Peyer's patch (tissue), 4 donors: ENCODE measurements at regions not wholly inside any gene's neighbourhood (a gene's known extent, or its start where the extent isn't known, plus 50 kb on each side); places are given as distances from the start of the nearest gene placed in this dataset.
A peak's percentile ranks its signal among the peaks of the same experiment; 100 is the strongest.

Experiments used
- DNase-seq, 3 donors: peaks; one replicate each; pipeline ENCODE4 v3.0.0-alpha.2; 2017 to 2019
- H3K27ac ChIP-seq, 4 donors: fragments of 200-600 bp; sonication (generic); one replicate each; pipeline ENCODE4 v1.5.1; 2016 to 2019
- H3K27me3 ChIP-seq, 2 donors: fragments of 200-600 bp; sonication (generic); one replicate each; pipeline ENCODE4 v1.5.1; 2019
- H3K36me3 ChIP-seq, 3 donors: fragments of 200-600 bp; sonication (generic); one replicate each; pipeline ENCODE4 v1.5.1; 2016 to 2019
- H3K4me1 ChIP-seq, 4 donors: fragments of 200-600 bp; sonication (generic); one replicate each; pipeline ENCODE4 v1.5.1; 2016 to 2019
- H3K4me3 ChIP-seq, 4 donors: fragments of 200-600 bp; sonication (generic); 1 replicate in 3 of 4; 2 replicates in 1 of 4; pipeline ENCODE4 v1.5.1; 2016 to 2019; ENCODE audit warnings: mild to moderate bottlenecking in 1 of 4
- H3K9me3 ChIP-seq, 4 donors: fragments of 200-600 bp; sonication (generic); one replicate each; pipeline ENCODE4 v1.5.1; 2016 to 2019; ENCODE audit warnings: mild to moderate bottlenecking in 1 of 4
- POLR2A ChIP-seq, 2 donors: fragments of 450-650 bp; IDR thresholded peaks; one replicate each; pipeline ENCODE4 v1.5.1; 2017; ENCODE audit warnings: antibody characterized with exemption in 2 of 2, mild to moderate bottlenecking in 2 of 2, moderate library complexity in 2 of 2
- TF ChIP-seq, protein P1 (sequence below), 6 experiments: fragments of 450-650 bp in 4 of 6; fragments of 200-600 bp in 2 of 6; sonication (generic) in 1 of 6; IDR thresholded peaks; one replicate each; pipeline ENCODE4 v1.5.1; 2017 to 2019; ENCODE audit warnings: antibody characterized with exemption in 6 of 6, mild to moderate bottlenecking in 3 of 6, moderate library complexity in 1 of 6

GRCh38 chr3:67113802-67114407 is 115.8 kb downstream of the KBTBD8 start:
- H3K27ac ChIP-seq = no peak overlapping the region
- no peak overlapping the region for H3K4me3 ChIP-seq
- no peaks in the 10 kb centered on the region for H3K27me3 ChIP-seq
- no peaks in the 10 kb centered on the region for H3K4me1 ChIP-seq
- H3K36me3 ChIP-seq = no peaks in the 10 kb centered on the region
- TF ChIP-seq POLR2A (IDR thresholded peaks at IDR 0.05) = no peak
- TF ChIP-seq, protein P1, sequence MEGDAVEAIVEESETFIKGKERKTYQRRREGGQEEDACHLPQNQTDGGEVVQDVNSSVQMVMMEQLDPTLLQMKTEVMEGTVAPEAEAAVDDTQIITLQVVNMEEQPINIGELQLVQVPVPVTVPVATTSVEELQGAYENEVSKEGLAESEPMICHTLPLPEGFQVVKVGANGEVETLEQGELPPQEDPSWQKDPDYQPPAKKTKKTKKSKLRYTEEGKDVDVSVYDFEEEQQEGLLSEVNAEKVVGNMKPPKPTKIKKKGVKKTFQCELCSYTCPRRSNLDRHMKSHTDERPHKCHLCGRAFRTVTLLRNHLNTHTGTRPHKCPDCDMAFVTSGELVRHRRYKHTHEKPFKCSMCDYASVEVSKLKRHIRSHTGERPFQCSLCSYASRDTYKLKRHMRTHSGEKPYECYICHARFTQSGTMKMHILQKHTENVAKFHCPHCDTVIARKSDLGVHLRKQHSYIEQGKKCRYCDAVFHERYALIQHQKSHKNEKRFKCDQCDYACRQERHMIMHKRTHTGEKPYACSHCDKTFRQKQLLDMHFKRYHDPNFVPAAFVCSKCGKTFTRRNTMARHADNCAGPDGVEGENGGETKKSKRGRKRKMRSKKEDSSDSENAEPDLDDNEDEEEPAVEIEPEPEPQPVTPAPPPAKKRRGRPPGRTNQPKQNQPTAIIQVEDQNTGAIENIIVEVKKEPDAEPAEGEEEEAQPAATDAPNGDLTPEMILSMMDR (IDR thresholded peaks at IDR 0.05) = peak; percentile 61 to 87 (median 84)
- no peaks in the 10 kb centered on the region for H3K9me3 ChIP-seq
- peak; percentile 70 to 89 (median 74) for DNase-seq

DNA sequence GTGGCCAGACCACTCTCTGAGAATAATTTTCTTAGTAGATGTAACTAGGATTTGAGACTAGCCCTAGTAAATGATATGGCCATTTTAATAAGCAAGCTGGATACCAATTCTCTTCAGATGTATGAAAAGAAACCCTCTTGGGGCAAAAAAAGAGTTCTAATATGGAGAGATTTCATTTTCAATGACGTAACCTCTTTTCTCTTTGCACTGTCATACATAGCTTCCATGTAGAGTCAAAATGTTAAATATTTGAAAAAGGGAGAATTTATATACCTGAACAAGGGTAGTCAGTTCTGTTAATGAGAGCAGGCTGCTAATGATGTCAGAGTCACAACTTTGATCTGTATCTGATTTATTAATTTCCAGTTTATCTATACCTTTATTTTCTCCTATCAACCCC is 120.0 kb downstream of the KBTBD8 start:
- H3K4me1 ChIP-seq = no peaks in the 10 kb centered on the region
- no peaks in the 10 kb centered on the region for H3K36me3 ChIP-seq
- no peak for TF ChIP-seq POLR2A (IDR thresholded peaks at IDR 0.05)
- TF ChIP-seq, protein P1 (IDR thresholded peaks at IDR 0.05) = no peak
- DNase-seq = no peak
- no peak overlapping the region for H3K4me3 ChIP-seq
- no peaks in the 10 kb centered on the region for H3K9me3 ChIP-seq
- H3K27me3 ChIP-seq = no peaks in the 10 kb centered on the region
- H3K27ac ChIP-seq = no peak overlapping the region

- Histone ChIP-seq H3K4me1 (no peaks in the 10 kb centered on the region), H3K27ac (no peak overlapping the region), H3K27me3 (no peaks in the 10 kb centered on the region), H3K36me3 (no peaks in the 10 kb centered on the region), H3K9me3 (no peaks in the 10 kb centered on the region), H3K4me3 (no peak overlapping the region)
- TF ChIP-seq, protein P1 (IDR thresholded peaks at IDR 0.05) = no peak
- no peak for TF ChIP-seq POLR2A (IDR thresholded peaks at IDR 0.05)
- no peak for DNase-seq
Observed at GRCh38 chr3:67118635-67119034, 120.5 kb downstream of the KBTBD8 start.

DNA sequence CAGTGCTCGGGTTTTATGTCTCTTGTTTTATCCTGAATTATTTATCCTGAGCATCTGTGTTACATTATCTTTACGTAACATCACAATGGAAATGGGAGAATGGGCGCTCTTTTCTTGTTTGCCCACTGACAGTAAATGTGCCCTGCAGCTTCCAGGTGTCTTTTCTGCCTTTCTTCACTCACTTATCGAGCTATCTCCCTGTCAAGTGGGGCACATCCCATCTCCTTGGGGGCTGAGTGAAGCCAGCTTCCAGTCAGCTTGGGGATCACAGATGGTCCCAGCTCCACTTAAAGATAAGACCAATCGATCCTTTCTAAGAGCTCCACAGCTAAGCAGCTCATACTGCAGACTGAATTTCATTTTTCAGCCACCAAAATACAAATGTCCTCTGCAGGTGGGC is 125.8 kb downstream of the KBTBD8 start:
- H3K4me3 ChIP-seq = no peak overlapping the region

GRCh38 chr3:67127254-67127653 is 129.1 kb downstream of the KBTBD8 start:
- Histone ChIP-seq H3K4me3 (no peak overlapping the region), H3K36me3 (no peaks in the 10 kb centered on the region), H3K9me3 (no peaks in the 10 kb centered on the region), H3K27me3 (no peaks in the 10 kb centered on the region), H3K27ac (no peak overlapping the region), H3K4me1 (no peaks in the 10 kb centered on the region)
- no peak for DNase-seq
- TF ChIP-seq, protein P1 (IDR thresholded peaks at IDR 0.05) = no peak
- TF ChIP-seq POLR2A (IDR thresholded peaks at IDR 0.05) = no peak

More for the DNA sequence above, 125.8 kb downstream of the KBTBD8 start:
- Histone ChIP-seq H3K27me3 (no peaks in the 10 kb centered on the region), H3K27ac (no peak overlapping the region), H3K4me1 (no peaks in the 10 kb centered on the region), H3K36me3 (no peaks in the 10 kb centered on the region), H3K9me3 (no peaks in the 10 kb centered on the region)
- no peak for DNase-seq
- no peak for TF ChIP-seq POLR2A (IDR thresholded peaks at IDR 0.05)
- TF ChIP-seq, protein P1 (IDR thresholded peaks at IDR 0.05) = no peak

GRCh38 chr3:67142432-67142831 is 144.3 kb downstream of the KBTBD8 start:
- Histone ChIP-seq H3K9me3 (no peaks in the 10 kb centered on the region), H3K27ac (no peak overlapping the region), H3K27me3 (no peaks in the 10 kb centered on the region), H3K36me3 (no peaks in the 10 kb centered on the region), H3K4me3 (no peak overlapping the region), H3K4me1 (no peaks in the 10 kb centered on the region)
- no peak for TF ChIP-seq POLR2A (IDR thresholded peaks at IDR 0.05)
- TF ChIP-seq, protein P1 (IDR thresholded peaks at IDR 0.05) = no peak
- DNase-seq = no peak
